ENCODE measurements at regions not wholly inside any gene's neighbourhood (a gene's known extent, or its start where the extent isn't known, plus 50 kb on each side); places are given as distances from the start of the nearest gene placed in this dataset.
"Not testable (repeated sequence)": the region's sequence is repeated elsewhere in the genome, so short reads cannot be mapped to it uniquely, and the experiment has no call there.

GRCh38 chr6:156598071-156598854, 178.9 kb upstream of the ARID1B start:
- H3K27ac ChIP-seq = no peak overlapping the region
- H3K9me3 ChIP-seq (replicated peaks) = 0 out of 2 replicates have a peak, but pooled peaks cover under 1% of the 10 kb centered on the region
- no peaks in the 10 kb centered on the region for H3K4me1 ChIP-seq (replicated peaks)
- H3K27me3 ChIP-seq (replicated peaks) = no peaks in the 10 kb centered on the region
- no peak for DNase-seq (ENCODE audit: low read depth in 1 of 2, low spot score in 2 of 2)
- no peak overlapping the region for H3K4me3 ChIP-seq
- H3K36me3 ChIP-seq = no peaks in the 10 kb centered on the region

DNA sequence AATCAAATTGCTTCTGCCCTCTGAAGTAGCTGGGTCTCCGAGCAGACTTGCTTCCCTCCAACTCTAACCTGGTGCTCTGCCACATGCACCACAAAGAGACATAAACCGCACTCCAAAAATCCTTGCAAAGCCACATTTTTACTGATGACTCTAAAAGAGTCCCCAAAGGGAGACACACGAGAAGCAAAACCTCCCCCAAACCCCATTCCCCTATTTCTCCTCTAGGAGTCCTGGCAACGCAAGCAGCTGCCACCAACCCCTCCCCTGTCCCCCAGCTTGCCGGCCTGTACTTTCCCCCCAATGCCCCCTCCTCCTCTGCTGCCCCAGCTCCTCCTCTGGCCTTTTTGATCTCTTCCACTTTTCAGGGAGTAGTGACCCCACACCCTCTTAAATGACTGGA, 180.1 kb upstream of the ARID1B start:
- Histone ChIP-seq H3K27me3 (replicated peaks) (no peaks in the 10 kb centered on the region), H3K9me3 (replicated peaks) (no peaks in the 10 kb centered on the region), H3K36me3 (no peaks in the 10 kb centered on the region), H3K4me1 (replicated peaks) (no peaks in the 10 kb centered on the region), H3K4me3 (no peak overlapping the region), H3K27ac (no peak overlapping the region)
- no peak for DNase-seq (ENCODE audit: low read depth in 1 of 2, low spot score in 2 of 2)

- Histone ChIP-seq H3K4me3 (no peak overlapping the region), H3K36me3 (no peaks in the 10 kb centered on the region), H3K27me3 (replicated peaks) (no peaks in the 10 kb centered on the region), H3K9me3 (replicated peaks) (no peaks in the 10 kb centered on the region), H3K27ac (no peak overlapping the region), H3K4me1 (replicated peaks) (no peaks in the 10 kb centered on the region)
- DNase-seq (ENCODE audit: low read depth in 1 of 2, low spot score in 2 of 2) = no peak
Measured at GRCh38 chr6:156595476-156595875, 181.7 kb upstream of the ARID1B start.

DNA sequence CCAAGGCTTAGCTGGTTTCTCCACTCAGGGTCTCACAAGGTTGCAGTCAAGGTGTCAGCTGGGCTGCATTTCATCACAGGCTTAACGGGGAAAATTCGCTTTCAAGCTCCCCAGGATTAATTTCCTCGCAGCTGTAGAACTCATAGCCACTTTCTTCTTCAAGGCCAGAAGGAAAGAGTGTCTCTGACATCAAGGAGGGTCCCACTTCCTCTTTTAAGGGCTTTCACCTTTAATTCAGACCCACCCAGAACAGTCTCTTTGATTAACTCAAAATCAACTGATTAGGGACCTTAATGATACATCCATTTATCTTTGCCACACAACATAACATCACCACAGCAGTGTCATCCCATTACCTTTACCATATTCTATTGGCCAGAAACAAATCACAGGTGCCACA, 183.3 kb upstream of the ARID1B start:
- H3K4me3 ChIP-seq = no peak overlapping the region
- no peaks in the 10 kb centered on the region for H3K9me3 ChIP-seq (replicated peaks)
- no peaks in the 10 kb centered on the region for H3K27me3 ChIP-seq (replicated peaks)
- H3K4me1 ChIP-seq (replicated peaks) = no peaks in the 10 kb centered on the region
- no peaks in the 10 kb centered on the region for H3K36me3 ChIP-seq
- DNase-seq (ENCODE audit: low read depth in 1 of 2, low spot score in 2 of 2) = no peak
- no peak overlapping the region for H3K27ac ChIP-seq

DNA sequence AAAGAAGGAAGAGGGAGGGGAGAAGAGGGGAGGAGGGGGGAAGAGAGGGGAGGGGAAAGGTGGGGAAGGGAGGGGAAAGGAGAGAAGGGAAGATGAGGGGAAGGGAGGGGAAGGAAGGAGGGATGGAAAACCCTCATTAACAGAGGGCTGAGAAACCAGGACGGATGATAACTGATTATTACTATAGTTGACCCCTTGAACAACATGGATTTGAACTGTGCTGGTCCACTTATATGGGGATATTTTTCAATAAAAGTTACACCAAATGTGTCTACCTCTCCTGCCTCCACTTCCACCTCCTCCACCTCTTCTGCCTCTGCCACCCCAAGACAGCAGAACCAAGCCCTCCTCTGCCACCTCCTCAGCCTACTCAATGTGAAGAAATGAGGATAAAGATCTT, 184.1 kb upstream of the ARID1B start:
- Histone ChIP-seq H3K4me3 (no peak overlapping the region), H3K4me1 (replicated peaks) (no peaks in the 10 kb centered on the region)
- no peak for DNase-seq (ENCODE audit: low read depth in 1 of 2, low spot score in 2 of 2)

DNA sequence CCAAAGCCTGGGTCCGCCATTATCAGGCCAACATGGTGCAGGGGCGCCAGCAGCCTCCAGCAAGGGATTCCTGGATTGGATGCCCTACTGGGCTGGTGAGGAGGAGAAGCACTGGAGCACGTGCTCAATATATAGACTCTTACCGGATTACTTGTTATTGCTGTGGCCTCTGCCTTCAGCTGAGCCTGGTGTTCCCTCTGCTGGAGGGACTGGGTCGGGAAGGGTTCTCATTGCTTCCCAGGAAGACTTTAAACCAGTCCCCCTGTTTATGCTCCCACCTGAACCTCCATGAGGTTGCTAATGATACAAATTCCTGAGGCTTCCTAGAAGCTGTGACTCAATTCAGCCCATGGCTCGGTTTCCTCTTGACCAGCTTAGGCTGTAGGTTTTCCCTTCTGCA, 186.7 kb upstream of the ARID1B start:
- Histone ChIP-seq H3K4me1 (replicated peaks) (no peaks in the 10 kb centered on the region), H3K27ac (no peak overlapping the region), H3K9me3 (replicated peaks) (no peaks in the 10 kb centered on the region), H3K36me3 (no peaks in the 10 kb centered on the region), H3K27me3 (replicated peaks) (no peaks in the 10 kb centered on the region), H3K4me3 (no peak overlapping the region)
- no peak for DNase-seq (ENCODE audit: low read depth in 1 of 2, low spot score in 2 of 2)

More for the DNA sequence above, 184.1 kb upstream of the ARID1B start:
- no peak overlapping the region for H3K27ac ChIP-seq
- no peaks in the 10 kb centered on the region for H3K27me3 ChIP-seq (replicated peaks)
- H3K9me3 ChIP-seq (replicated peaks) = no peaks in the 10 kb centered on the region
- no peaks in the 10 kb centered on the region for H3K36me3 ChIP-seq

GRCh38 chr6:156589281-156589680, 187.9 kb upstream of the ARID1B start:
- Histone ChIP-seq H3K4me3 (no peak overlapping the region), H3K36me3 (no peaks in the 10 kb centered on the region), H3K9me3 (replicated peaks) (no peaks in the 10 kb centered on the region), H3K4me1 (replicated peaks) (no peaks in the 10 kb centered on the region), H3K27me3 (replicated peaks) (no peaks in the 10 kb centered on the region), H3K27ac (no peak overlapping the region)
- no peak for DNase-seq (ENCODE audit: low read depth in 1 of 2, low spot score in 2 of 2)

DNA sequence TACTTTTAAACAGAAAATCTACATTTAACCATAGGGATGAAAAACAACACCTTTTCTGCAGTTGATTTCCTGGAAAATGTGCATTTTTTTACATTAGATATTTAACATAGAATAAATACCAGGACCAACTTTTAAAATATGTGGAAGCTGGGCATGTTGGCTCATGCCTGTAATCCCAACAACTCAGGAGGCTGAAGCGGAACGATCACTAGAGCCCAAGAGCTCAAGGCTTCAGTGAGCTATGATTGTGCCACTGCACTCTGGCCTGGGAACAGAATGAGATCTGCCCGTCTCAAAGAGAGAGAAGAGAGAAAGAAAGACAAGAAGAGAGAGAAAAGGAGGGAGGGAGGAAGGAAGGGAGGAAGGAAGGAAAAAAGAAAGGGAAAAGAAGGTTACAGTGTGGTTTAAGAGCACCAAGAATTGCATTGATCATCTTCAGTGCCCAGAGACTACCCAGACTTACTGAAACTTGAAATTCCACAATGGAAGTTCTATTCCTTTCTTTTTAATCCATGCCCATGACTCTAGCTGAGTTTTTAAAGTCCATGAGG, 189.4 kb upstream of the ARID1B start:
- Histone ChIP-seq H3K4me3 (no peak overlapping the region), H3K9me3 (replicated peaks) (no peaks in the 10 kb centered on the region), H3K27ac (no peak overlapping the region), H3K4me1 (replicated peaks) (no peaks in the 10 kb centered on the region), H3K27me3 (replicated peaks) (no peaks in the 10 kb centered on the region), H3K36me3 (no peaks in the 10 kb centered on the region)
- no peak for DNase-seq (ENCODE audit: low read depth in 1 of 2, low spot score in 2 of 2)

GRCh38 chr6:156587071-156587470, 190.1 kb upstream of the ARID1B start:
- Histone ChIP-seq H3K4me1 (replicated peaks) (no peaks in the 10 kb centered on the region), H3K4me3 (no peak overlapping the region), H3K27ac (no peak overlapping the region), H3K36me3 (no peaks in the 10 kb centered on the region), H3K9me3 (replicated peaks) (no peaks in the 10 kb centered on the region), H3K27me3 (replicated peaks) (no peaks in the 10 kb centered on the region)
- no peak for DNase-seq (ENCODE audit: low read depth in 1 of 2, low spot score in 2 of 2)

- no peak overlapping the region for H3K27ac ChIP-seq
- no peak for DNase-seq (ENCODE audit: low read depth in 1 of 2, low spot score in 2 of 2)
- no peaks in the 10 kb centered on the region for H3K36me3 ChIP-seq
- no peaks in the 10 kb centered on the region for H3K4me1 ChIP-seq (replicated peaks)
- no peak overlapping the region for H3K4me3 ChIP-seq
- no peaks in the 10 kb centered on the region for H3K27me3 ChIP-seq (replicated peaks)
- no peaks in the 10 kb centered on the region for H3K9me3 ChIP-seq (replicated peaks)
Measured at GRCh38 chr6:156585859-156586258, 191.3 kb upstream of the ARID1B start.

- DNase-seq (ENCODE audit: low read depth in 1 of 2, low spot score in 2 of 2); H3K4me1 ChIP-seq (replicated peaks): not testable (repeated sequence)
Measured at GRCh38 chr6:156584121-156584520, 193.1 kb upstream of the ARID1B start.

GRCh38 chr6:156583083-156583482, 194.1 kb upstream of the ARID1B start:
- peaks cover 4% of the 10 kb centered on the region; the same call in 1 of the 2 replicates for H3K9me3 ChIP-seq (replicated peaks)
- no peaks in the 10 kb centered on the region for H3K4me1 ChIP-seq (replicated peaks)
- H3K36me3 ChIP-seq = no peaks in the 10 kb centered on the region
- no peak overlapping the region for H3K4me3 ChIP-seq
- no peak overlapping the region for H3K27ac ChIP-seq
- no peak for DNase-seq (ENCODE audit: low read depth in 1 of 2, low spot score in 2 of 2)
- H3K27me3 ChIP-seq (replicated peaks) = no peaks in the 10 kb centered on the region

More at GRCh38 chr6:156584121-156584520, 193.1 kb upstream of the ARID1B start:
- H3K27me3 ChIP-seq (replicated peaks); H3K27ac ChIP-seq; H3K9me3 ChIP-seq (replicated peaks); H3K4me3 ChIP-seq; H3K36me3 ChIP-seq: not testable (repeated sequence)

GRCh38 chr6:156582509-156582992, 194.6 kb upstream of the ARID1B start:
- H3K4me3 ChIP-seq = no peak overlapping the region
- no peaks in the 10 kb centered on the region for H3K4me1 ChIP-seq (replicated peaks)
- H3K9me3 ChIP-seq (replicated peaks) = peaks cover 9% of the 10 kb centered on the region; the same call in 1 of the 2 replicates
- H3K27ac ChIP-seq = no peak overlapping the region
- no peaks in the 10 kb centered on the region for H3K36me3 ChIP-seq
- no peaks in the 10 kb centered on the region for H3K27me3 ChIP-seq (replicated peaks)
- DNase-seq (ENCODE audit: low read depth in 1 of 2, low spot score in 2 of 2) = no peak

DNA sequence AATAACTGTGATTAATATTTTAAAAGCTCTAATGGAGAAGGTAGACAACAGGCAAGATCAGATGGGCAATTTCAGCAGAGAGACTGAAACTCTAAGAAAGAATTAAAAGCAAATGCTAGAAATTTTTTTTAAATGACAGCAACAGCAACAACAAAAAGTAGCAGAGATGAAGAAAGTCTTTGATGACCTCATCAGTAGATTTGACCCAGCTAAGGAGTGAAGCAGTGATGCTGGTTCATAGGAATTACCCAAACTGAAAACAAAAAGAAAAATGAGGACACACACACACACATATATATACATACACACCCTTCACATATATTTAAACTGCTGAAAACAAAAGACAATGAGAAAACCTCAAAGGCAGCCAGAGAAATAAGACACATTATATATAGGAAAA, 197.6 kb upstream of the ARID1B start:
- Histone ChIP-seq H3K4me3 (no peak overlapping the region), H3K4me1 (replicated peaks) (no peaks in the 10 kb centered on the region), H3K27me3 (replicated peaks) (no peaks in the 10 kb centered on the region), H3K27ac (no peak overlapping the region), H3K9me3 (replicated peaks) (peaks cover 11% of the 10 kb centered on the region; the same call in 1 of the 2 replicates), H3K36me3 (no peaks in the 10 kb centered on the region)
- no peak for DNase-seq (ENCODE audit: low read depth in 1 of 2, low spot score in 2 of 2)

Measured in SJSA1 (cell line).